ENCODE measurements at regions not wholly inside any gene's neighbourhood (a gene's known extent, or its start where the extent isn't known, plus 50 kb on each side); places are given as distances from the start of the nearest gene placed in this dataset.
"Not testable (repeated sequence)": the region's sequence is repeated elsewhere in the genome, so short reads cannot be mapped to it uniquely, and the experiment has no call there.

DNA sequence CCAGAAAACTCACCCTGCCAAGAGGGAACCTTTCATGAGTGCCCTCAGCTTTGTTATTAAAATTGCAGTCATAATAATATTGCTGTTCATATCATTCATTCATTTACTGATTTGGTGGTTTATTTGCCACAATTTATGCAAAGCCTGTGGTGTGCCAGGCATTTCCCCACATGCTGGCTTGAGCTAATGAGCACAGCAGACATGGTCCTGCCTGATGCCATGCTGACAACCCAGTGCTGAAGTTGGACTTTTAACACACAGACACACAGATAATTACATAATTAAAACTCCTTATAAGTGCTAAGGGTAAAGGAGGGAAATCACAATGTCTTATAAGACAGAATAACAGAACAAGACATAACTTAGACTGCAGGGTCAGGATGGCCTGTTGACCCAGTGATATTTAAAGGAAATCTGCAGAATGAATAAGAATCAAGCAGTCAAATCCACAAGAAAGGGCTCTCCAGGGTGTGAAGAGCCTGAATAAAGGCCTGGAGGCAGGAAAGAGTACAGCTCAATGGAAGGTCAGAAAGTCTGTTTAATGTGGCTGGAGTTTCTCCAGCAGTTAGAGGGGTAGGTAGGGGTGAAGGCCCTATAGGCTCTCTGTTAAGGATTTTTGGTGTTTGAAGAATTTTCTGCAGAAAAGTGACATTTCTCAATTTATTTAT is 196.9 kb upstream of the CDH11 start:
- DNase-seq = no peak

DNA sequence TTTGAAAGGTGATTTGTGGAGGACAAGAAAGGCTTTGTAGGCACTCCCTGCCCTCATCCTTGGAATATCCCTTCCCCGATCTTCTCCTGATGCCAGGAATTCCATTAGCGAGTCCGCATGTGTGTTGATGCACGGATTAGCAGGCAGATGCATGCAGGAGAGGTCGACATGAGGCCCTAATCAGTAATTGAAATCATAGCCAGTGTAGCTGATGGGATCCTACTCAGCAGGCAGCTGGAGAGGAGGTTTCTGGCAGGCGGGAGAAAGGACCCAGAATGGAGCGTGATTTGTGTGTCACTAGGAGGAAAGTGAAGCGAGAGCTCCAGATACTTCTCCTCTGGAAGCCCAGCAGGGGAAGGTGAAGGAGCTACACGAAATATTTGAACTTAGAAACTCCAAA is 196.3 kb upstream of the CDH11 start:
- DNase-seq = no peak

DNA sequence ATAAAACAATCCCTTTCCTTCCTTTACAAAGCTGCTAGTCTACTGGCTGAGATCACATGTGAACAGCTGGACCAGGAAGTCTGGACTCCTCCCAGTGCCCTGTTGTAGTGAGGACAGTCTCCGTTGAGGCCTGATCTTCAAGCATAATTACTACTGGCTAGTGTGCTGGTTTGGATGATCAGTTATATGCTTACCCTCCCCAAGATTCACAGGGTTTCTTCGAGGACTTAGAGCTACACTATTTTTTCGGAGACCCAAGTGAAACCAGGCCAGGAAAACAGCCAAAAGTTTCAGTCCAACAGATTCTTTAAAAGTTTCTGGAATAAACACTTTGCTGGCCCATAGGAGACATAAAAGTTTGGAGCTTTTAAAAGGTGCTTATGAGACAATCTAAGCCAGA is 194.9 kb upstream of the CDH11 start:
- no peak for DNase-seq

DNA sequence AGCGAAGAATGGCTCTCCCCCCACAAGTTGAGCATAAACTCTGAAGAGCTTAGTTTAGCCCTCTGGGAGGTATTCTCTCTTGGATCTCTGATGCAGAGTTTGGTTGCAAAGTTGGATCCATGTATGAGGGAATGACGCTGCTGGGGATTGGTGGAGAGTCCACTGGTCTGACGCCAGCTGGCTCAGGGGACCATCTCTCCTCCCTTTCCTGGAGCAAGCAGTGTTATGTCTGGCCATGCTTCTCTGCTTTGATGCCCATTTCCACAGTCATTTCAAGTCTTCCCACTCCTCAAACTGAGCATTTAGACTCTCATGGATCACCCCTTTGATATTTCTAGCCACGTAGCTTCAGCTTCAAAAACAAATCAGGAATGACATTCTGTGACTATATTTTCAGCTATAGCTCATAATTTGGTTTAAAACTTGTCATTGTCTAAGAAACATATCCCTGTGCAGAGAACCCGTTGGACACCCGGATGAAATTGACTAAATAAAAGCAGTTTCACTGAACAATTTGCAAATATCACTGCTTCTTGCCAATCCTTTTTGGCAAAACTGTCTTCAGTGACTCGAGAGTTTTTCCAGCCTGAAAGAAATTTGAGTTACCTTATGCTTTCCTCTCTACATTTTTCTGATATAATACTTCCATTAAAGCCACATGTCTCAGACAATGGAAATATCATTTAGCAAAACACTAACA is 193.4 kb upstream of the CDH11 start:
- DNase-seq = no peak

DNA sequence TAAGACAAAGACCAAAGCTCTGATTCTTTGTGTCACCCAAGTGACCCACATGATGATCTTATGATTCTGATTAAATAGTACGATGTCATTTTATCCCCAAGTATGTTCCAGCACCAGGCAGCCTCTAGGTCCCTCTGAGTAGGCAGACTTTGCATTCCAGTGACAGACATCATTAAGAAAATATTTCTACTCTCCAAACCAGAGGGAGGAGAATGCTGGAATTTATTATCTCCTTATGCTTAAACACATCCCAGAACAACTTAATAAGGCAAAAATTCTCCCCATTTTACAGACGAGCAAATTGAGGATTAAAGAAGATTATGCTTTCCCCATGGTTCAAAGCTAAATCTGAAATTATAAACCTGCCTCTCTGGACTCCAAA is 192.8 kb upstream of the CDH11 start:
- no peak for DNase-seq

DNA sequence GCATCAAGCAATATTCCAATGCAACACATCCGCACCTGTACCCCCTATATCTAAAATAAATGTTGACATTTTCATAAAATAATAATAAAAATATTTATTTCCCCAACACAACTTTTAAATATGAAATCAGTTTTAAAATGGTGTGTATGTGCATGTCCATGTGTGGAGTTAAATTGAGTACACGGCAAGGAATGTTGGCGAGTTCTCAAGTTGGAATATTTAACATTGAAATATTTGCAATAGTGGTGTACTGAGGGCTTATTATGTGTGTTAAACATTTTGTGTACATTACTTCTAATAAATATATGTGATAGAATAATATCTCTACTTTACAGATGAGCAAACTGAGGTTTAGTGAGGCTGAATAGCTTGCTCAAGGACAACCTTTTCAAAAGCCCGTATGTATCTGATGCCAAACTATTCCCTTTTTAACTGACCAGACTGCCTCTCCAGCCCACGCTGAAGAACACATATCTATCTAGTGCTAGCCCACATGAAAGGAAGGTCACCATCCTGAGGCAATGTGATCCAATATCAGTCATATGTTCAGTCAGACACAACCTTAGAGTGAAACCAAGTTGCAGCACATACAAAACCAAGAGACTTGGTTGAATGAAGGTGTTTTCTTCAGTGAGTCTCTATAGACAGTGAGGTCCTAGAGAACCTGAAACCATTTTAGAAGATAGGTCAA is 192.2 kb upstream of the CDH11 start:
- no peak for DNase-seq

DNA sequence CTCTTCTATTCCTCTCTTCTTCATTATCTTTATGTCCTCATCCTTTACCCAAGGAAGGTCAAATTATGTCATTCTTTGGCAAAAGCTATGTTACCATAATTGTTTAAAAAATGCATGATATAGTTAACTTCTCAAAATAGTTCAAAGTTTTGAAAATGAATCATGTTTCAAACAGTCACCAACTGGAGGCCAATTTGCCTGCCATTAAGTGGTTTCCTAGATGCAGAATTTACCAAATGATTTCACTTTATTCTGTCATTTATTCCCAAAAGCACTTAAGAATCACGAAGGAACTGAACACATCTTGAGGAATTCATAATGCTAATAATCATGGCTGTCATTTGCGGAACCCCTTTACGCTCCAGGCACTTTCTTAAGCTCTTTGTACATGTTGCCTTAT is 190.9 kb upstream of the CDH11 start:
- DNase-seq = no peak

DNA sequence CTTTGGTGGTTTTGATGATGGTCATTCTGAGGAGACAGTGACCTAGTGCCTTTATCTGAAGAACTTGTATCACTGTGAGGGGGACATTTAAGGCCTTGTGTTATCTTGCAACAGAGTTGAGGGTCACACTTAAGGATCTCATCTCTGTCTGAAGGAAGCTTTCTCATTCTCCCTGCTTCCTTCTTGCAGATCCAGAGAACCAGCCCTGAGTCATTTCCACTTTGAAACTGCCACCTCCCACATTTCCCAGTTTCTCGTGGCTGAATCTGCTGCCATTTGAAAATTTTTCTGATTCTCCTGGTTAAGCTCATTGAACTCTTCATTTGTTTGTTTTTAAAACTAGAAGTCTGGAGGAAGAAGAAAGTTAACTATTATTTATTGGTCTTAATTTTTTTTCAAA is 190.2 kb upstream of the CDH11 start:
- no peak for DNase-seq

DNA sequence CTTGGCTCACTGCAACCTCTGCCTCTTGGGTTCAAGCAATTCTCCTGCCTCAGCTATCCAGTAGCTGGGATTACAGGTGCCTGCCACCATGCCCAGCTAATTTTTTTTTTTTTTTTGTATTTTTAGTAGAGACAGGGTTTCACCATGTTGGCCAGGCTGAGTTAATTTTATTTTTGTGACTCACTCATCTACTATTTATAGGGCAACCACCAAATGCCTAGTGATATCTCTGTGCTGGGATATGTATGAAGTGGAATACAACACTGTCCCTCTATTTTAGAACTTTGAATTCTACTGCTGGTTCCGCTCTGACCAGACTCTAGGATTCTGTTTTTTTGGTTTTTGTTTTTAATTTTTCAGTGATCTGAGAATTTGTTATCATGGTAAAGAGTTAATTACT is 188.6 kb upstream of the CDH11 start:
- not testable (repeated sequence) for DNase-seq

DNA sequence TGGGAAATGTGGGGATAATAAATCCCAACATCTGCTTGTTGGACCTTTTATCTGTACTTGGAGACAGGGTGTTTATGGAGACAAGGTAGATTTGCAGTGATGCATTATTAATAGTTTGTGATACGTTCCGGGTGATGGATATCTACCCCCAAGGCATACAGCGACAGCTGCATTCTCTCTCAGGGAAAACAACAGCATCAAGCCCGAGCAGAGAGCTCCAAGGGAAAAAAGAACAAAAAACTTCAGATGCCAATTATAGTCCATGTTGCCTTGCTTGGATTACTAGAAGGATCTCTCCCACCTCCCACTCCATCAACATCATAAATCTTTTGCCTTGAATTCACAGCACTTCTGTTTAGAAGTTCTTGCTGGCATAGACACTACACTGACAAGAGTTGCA is 187.5 kb upstream of the CDH11 start:
- DNase-seq = no peak

DNA sequence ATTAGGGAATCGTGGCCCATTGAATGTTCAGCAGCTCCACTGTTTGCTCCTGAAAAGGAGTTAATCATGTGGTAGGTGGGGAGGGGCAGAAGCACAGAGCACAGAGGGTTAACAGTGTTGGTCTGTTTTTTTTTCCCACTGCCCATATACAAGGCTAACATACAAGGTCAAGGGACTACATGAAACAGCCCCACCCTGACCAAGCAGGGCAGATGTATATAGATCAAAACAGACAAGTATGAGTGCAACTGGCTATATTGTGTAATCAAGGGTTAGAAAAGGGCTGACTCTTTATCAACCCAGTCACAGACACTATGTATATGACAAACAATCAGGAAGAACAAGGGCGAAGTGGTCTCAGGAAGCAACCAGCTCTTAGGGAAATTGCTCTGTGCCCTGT is 186.6 kb upstream of the CDH11 start:
- no peak for DNase-seq

DNA sequence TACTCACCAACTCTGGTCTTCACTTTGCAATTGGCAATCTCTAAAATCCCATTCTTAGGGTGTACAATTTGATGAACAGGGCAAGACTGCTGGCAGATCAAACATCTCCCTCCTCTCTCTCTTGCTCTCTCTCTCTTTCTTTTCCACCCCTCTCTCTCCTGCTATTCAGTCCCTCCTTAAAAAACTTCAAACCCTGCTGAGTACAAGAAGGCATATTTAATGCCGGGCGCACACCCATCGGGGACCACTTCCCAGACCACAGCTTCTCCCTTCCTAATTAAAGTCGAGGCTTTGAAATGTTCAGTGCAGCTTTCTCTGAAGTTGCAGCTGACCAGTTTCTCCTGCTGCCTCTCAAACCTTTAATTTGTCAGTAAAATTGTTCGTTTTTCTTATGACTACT is 185.4 kb upstream of the CDH11 start:
- DNase-seq = no peak

DNA sequence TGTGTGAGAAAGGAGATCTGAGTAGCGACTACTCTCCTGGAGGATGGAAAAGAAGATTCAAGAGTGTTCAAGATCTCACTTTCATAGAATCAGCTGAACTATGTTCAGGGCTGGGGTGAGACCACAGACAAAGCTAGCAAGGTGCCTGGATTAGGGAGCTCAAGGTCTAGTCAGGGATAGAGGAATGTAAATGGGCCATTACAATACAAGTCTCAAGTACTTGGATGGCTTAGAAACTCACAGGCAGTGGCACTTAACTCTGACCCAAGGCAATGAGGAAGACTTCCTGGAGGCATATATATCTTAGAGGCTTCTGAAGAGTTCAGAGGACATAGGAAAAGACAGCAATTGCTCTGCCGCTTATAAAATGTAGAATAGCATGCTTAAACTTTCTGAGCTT is 184.9 kb upstream of the CDH11 start:
- DNase-seq = no peak

DNA sequence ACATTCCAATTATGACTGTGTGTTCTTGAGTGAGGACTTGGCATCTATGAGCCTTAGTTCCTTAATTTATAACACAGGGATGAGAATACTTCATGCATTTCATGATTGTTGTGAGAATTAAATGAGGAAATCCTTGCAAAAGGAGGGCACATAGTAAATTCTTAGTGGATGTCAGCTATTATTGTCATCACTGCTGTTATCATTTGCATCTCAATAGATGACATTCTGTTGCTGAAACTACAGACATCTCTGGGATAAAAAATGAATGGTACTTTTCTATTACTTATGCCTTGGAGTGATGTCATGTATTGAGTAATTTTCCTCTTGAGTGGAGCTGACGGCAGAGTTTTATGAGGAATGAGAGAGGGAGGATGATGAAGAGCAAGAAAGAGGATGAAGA is 184.4 kb upstream of the CDH11 start:
- DNase-seq = no peak

DNA sequence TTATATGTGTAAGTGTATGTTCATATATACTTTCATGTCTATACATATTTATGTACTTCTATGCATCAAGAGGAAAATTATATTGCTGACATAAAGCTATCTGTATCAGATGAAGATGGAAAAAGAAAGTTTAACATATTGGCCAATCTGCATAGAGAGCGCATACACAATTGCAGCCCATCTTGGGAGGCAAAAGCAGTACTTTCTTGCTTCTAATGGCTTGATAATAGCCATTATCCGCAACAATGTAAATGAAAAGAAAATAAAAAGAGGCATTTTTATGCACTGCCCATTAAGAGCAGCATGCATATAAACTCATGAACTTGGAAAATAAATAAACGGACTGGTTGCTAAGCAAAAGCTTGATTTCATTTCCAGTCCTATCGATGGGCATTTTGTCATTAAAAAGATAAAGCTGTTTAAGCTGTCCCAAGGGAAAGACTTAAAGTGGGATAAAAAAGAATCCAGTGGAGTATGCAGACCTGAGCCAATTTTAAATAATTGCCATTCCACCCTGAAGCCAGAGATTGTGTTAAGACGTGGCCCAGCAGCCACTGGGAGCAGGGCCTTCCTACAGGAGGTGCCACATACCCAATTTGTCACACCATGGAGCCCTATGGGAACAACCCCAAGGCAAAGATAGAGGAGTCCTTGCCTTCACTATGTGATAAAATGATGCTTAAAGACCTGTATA is 183.6 kb upstream of the CDH11 start:
- DNase-seq = no peak

DNA sequence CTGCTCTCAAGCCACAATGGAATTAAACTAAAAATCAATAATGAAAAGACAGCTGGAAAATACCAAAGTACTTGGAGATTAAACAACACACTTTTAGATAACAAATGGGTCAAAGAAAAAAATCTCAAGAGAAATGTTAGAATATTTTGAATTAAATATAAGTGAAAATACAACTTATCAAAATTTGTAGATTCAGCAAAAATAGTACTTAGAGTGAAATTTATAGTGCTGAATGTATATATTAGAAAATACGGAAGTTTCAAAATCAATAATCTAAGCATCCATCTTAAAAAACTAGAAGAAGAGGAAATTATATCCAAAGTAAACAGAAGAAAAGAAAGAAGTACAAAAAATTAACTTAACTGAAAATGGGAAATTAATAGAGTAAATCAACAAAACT is 179.2 kb upstream of the CDH11 start:
- no peak for DNase-seq

DNA sequence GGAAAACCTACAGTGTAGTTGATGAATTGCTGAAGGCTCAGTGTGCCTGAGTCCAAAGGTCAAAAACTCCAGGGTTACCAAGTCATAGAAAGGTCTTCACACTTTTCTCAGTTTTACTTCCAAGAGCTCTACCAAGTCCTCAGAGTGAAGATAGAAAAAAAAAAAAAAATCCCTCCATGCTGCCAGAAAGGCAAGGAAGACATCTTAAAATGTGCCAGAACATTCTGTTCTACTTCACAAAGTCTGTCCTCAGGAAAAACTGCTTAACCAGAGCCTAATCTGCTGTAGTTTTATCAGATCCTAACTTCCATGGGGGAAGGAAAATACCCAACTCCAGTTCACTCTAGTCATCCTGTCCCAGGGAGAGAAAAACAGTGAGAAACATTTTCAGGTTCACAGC is 175.6 kb upstream of the CDH11 start:
- no peak for DNase-seq

DNA sequence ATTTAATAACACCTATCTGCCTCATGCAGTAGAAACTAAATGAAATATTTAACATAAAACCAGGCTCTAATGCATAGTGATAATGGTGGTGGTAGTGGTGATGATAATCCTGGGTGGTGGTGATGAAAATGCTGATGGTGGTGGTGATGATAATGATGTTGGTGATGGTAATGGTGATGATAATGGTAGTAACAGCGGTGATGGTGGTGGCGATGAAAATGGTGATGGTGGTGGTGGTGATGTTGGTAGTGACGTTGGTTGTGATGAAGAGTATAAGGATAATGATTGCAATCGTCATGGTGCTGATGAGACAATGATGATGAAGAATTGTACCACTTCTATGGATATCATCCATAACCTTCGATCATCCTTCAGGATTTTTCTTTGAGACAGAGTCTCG is 173.7 kb upstream of the CDH11 start:
- no peak for DNase-seq

DNA sequence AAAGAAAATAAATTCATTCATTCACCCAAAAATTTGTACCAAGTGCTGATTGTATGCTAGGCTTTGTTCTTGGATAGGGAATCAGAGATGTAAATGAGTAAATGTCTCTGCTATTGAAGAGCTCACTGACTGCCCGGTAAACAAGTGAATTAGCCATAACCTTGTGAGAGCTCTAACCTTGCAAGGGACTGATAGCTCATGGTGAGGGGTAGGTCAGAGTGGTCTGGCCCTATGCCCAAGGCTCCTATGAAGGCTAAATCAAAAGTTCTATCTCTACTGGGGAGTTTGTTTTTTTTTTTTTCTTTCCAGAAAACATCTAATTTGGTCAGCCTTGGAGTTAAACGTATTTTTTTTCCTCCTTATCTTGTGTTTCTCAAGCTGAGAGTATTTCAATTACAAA is 172.8 kb upstream of the CDH11 start:
- DNase-seq = no peak

DNA sequence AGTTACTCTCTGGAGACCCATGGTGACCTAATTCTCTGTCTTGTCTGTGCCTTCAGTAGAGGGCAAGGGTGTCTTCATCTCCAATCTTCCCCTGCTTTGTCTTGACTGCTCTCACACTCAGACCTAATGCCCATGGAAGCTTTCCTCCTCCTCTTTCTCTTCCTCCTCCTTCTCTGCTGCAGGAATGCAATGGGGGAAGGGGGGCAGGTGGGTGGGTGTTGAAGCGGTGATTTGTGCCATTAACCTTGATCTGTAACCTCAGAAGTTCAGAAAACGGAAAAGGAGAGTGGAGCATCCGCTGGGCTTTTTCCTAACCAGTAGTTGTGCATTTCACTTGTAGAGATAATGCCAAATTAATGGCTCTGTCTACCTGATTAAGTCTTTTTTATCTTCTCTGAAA is 172.3 kb upstream of the CDH11 start:
- DNase-seq = no peak

DNA sequence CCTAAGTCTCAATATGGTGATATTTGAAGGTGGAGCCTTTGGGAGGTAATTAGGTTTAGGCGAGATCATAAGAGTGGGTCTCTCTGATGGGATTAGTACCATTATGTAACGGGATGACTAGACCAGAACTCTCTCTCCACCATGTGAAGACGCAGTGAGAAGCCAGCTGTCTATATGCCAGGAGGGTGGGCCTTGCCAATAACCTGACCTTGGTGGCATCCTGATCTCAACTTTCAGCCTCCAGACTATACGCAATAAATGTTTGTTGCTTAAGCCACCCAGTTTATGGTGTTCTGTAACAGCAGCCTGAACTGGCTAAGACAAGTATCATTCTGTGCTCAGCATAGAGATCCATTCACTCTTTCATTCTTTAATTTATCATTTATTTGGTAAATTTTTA is 167.2 kb upstream of the CDH11 start:
- DNase-seq = no peak

DNA sequence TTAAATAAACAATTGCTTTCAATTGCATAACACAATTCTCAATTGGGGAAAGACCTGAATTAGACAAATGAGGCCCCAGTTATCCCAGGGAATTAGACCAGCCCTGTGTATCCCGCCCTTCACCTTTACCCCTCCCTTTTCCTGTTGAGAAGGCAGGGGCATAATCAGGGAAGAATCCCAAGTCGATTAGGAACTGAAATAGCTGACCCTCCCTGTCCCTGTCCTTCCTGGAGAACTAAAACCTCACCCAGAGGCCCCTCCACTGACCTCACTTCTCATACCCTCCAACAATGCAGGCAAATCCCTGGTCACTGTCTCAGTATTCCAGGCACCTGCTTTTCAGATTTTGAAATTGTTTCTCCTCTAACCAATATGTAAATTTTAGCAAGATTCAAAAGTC is 165.4 kb upstream of the CDH11 start:
- DNase-seq = no peak

DNA sequence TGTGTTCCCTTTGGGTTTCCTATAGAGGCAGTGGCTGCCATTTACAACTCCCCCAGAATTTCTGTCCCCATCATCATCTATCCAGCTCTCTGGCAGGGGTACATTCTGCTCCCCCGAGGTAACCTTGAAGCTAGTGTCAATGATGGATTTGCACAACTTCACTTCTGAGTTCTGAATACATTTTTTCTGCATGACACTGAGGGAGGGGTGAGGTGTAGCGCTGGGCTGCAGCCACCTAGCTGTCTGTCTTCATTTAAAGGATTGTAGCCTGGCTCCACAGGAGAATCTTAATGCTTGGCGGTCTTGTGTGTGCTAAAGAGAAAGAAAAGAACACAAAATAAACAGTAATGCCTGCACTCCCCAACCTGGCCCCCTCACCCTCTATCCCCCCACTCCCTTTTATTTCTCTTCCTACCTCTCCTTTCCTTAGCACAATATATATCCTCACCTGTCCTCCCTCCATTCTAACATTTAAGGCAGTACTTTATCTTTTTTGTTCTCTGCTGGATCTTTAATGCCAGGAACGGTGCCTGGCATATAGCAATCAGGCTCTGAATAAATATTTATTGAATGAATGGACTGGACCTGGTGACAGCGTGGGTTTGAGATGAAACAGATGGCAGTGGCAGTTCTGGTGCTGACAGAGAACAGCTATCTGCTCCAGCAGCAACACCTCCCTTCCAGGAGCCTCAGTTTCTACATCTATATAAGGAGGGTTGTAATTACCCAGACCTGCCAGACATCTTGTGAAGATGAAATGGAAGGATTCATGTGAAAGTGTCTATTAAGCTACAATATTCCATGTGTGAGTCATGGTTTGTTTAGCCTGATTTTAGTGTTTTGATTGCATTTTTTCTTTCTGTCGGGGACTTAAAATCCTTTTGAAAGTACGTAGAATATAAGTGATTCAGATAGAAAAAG is 163.5 kb upstream of the CDH11 start:
- no peak for DNase-seq
